GM21360 (cell line): ENCODE measurements at regions not wholly inside any gene's neighbourhood (a gene's known extent, or its start where the extent isn't known, plus 50 kb on each side); places are given as distances from the start of the nearest gene placed in this dataset.

Source experiments
- ATAC-seq: cut with Tn5 transposase; IDR thresholded peaks from one replicate; pipeline ENCODE4 v1.9.1; 2021; ENCODE audit warnings: mild to moderate bottlenecking, moderate library complexity; ENCODE audit not compliant: unreplicated experiment

- ATAC-seq = peak; percentile 92
Measured at GRCh38 chr4:129532573-129532972, 436.6 kb downstream of the C4orf33 start.

DNA sequence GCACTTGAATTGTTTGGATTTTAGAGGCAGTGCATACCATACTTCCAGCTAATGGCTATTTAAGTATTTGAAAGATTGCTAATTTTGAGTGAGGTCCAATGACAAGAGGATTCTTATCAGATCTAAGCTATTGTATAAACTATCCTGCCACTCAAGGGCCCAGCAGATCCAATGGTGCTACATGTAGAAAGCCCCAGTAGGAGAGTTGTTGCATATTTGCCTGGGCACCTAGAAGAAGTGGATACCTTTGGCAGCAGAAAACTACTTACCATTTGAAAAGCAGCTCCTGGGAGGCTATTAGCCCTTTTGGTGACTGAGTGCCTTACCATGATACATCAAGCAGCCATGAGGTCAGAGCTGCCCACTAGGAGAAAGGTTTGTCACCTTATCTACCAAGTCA is 447.3 kb downstream of the C4orf33 start:
- ATAC-seq = no peak

GRCh38 chr4:129545599-129546278 is 449.8 kb downstream of the C4orf33 start:
- no peak for ATAC-seq

DNA sequence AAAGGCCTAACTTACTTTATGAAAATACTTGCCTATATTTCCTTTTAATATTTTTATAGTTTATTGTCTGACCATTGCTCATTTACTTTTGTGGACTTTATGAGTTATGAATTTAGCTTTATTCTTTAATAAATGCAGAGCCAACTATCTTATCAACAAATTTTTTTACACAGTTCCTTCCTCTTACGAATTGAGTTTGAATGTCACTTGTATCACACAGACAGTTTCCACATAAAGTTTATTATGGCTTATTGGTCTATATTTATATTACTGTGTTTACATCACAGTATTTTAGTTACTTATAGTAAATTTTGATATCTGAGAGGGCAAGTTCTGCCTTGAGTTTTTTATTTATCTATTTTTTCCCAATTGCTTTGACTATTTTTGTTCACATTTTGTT is 450.6 kb downstream of the C4orf33 start:
- ATAC-seq = no peak

GRCh38 chr4:129550281-129550785 is 454.4 kb downstream of the C4orf33 start:
- ATAC-seq = no peak

DNA sequence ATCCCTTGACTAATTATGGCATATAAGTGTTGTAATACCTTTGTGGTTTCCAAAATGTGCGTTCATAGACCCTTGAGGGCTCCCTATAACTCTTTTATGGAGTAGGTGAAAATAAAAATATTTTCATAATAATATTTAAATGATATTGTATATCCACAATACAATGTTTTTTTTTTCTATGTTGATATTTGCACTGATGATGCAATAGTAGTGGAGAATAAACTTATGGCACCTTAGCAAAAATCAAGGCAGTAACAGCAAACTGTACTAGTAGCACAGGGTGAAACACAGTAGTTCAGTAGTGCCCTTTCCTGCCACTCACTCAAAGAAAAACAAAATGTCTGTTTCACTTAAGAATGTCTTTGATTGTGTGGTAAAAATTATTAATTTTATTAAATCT is 465.3 kb downstream of the C4orf33 start:
- no peak for ATAC-seq

DNA sequence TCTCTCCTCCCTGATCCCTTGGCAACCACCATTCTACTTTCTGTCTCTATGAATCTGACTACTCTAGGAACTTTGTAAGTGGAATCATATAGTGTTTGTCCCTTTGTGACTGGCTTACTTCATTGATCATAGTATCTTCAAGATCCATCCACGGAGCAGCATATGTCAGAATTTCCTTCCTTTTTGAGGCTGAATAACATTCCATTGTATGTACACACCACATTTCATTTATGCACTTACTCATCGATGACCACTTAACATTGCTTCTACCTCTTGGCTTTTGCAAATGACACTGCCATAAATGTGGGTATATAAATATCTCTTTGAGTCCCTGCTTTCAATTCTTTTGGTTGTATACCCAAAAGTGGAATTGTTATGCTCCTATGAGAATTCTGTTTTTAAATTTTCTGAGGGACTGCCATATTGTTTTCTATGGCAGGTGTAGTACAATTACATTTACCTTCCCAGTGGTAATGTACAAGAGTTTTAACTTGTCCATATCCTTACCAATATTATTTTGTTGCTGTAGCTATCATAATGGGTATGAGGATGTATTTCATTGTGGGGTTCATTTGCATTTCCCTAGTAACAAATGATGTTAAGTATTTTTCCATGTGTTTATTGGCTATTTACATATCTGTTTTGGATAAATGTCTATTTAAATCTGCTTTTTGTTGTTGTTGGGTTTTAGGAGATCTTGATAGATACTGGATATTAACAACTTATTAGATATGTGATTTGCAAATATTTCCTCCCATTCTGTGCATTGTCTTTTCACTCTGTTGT is 466.1 kb downstream of the C4orf33 start:
- no peak for ATAC-seq

DNA sequence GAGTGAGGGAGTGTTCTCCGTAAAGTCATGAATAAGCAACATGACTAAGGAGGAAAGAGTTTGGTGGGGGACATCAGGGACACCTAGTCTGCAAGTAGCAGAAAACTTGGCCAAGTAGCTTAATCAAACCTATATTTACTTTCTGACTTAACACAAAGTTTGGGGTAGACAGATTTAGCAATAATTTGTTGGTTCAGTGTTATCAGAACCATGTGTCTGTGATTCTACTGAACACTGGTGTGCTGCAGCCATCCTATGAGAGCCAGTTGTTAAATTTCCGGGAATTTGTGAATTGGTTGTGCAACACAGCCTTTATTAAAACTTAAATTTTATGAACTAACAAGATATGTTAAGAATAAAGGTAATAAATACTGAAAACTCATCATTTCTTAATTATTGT is 469.3 kb downstream of the C4orf33 start:
- ATAC-seq = no peak

- no peak for ATAC-seq
Measured at GRCh38 chr4:129570326-129570725, 474.4 kb downstream of the C4orf33 start.

DNA sequence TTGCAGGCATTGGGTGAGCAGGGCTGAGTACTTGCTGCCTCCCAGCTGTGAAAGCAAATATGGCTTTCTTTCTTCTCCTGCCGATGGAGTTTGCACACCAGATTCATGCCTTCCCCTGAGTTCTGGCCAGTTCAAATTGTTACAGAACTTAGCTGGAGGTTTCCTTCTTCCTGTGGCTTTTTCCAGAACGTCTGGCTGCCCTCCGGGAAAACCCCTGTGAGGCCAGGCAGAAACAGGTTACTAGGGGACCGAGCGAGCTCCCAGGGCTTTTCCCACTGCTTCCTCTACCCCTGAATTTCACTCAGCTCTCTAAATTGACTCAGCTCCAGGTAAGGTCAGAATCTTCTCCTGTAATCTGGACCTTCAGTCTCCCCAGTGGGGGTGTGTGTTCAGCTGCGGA is 482.4 kb downstream of the C4orf33 start:
- ATAC-seq = no peak

DNA sequence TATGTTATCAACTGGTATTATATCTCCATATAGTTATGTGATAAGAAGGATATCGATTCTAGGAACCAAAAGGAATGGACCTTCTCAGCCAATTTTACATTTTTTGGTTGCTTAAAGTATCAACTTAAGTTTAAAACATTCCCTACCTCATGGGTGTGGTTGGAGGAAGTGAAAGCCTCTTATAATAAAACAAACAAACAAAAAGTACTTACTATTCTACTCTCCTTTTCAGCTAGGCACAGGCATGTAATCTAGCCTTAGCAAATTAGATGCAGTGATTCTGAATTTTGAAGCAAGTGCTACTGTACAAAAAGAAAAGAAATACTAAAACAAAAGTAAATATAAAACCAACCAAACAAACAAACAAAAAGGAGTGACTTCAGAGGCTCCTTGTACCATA is 485.4 kb downstream of the C4orf33 start:
- ATAC-seq = no peak

DNA sequence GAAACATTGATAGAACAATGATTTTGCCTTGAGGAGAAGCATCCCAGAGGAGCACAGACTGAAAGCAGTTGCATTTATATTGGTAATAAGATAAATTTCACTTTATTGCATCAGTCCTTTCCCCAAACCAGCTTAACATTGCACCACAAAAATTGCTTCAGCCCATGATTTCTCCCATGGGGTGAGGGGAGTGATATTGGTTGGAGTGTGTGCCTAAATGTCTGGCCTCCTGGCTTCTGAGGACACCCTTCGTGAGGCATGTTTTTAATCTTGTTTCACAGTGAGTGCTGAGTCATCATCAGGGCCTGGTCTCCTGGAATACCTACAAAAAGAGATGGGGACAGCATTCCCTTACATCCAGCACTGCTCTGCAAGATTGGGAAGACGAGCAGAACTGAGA is 487.9 kb downstream of the C4orf33 start:
- ATAC-seq = no peak

GRCh38 chr4:129598582-129598981 is 502.6 kb downstream of the C4orf33 start:
- ATAC-seq = no peak

DNA sequence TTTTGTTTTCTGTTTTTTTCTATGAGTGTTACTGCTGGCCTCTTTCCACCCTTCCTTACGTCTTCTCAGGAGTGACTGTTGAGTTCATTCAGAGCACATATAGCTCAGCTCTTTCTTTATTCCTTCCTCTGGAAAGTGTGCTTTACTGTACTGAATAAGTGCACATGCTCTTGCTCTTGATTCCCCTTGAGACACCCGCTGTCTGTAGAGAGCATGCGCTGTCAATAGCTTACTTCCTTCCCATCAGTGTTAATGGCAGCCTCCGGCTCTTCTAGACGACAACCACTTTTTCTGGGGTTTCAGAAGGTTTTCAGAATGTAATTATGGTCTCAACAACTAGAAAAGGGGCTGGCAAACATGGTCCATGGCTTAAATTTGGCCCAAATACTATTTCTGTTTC is 504.9 kb downstream of the C4orf33 start:
- no peak for ATAC-seq

GRCh38 chr4:129602447-129602846 is 506.5 kb downstream of the C4orf33 start:
- no peak for ATAC-seq

GRCh38 chr4:129603241-129603931 is 507.4 kb downstream of the C4orf33 start:
- ATAC-seq = no peak

DNA sequence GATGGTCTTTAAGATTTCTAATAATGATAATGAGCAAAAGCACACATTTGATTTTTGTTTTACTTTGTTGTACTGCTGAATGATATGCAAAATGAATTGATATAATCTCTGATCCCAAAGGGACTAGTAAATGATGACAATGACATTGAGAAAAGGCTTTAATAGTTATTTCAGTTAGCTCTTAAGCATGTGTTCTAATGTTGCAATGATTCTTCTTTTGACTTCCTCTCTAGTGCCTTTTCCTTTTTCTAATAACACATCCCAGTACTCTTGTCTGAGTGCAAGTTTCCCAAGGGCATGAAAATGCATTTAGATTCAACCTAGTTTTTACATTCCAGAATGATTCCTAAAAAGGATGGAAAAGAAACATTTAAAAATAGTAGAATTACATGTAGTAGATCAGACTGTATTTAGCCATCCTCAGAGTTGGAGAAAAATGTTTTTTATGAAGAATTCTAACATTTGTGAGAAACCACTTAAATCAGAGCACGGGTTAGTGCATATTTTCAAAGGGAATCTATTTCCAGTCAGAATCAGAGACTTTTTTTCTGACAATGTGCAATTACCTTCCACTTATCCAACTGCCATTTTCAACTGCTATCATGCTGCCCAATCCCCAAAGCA is 508.8 kb downstream of the C4orf33 start:
- ATAC-seq = no peak

DNA sequence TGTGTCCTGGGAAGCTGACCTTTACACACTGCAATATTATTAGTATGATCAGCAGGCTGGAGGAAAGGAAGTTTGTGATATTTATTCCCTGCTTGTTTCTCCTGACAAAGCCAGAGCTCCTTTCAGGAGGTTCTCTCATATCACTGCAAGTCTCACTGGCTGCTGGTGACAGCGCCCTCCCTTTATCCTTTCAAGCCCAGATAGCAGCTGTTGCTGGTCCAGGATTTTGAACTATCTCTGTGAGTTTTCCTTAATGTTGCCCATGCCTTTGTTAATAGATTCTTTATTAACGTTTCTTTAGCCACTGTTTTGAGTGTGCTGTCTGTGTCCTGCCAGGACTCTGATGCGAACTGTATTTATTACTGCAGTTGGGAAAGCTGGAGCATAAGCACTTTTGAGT is 518.7 kb downstream of the C4orf33 start:
- no peak for ATAC-seq

DNA sequence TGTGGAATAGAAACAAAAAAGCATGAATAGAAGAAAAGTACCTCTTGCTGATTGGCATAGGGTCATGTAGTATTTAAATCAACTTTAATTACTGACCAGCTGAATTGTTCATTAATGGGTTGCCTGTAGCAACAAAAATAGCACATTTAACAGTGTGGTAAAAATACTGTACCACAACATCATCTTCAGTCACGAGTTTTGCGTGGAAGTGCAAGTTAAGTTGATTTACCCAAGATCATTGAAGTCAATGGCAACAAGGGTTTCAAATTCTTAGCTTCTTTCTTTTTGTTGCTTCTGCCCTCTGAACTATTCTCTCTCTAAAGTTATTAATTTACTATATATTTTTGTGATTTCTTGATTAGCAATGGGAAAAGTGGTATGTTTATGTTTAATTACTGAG is 526.6 kb downstream of the C4orf33 start:
- ATAC-seq = no peak

DNA sequence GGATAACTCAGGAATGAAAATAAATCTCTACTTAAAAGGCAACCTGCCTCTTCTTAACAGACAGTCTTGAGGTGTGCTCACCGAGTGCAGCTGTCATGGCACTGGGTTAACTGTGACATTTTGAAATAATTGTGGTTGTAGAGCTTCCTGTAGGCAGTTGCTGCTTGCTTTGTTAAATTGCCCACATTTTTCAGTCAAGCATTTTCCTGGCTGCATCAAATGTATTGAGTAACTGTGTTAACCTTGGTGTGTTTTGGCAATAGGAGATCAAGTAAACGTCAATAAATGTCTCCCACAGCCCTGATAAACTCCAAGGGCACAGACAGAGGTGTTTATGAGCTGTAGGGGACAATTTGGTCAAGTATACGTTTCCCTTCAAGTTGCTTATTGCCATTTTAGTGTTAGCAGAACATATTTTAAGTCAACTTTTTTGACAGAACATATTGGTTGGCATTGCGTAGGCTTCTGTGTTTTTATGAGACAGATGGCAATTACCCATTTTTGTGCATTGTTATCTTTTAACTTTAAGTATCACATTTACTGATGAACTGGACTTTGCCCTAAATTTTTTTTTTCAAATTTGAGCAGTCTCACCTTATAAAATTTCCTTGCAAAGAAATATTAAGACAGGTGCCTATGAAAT is 527.4 kb downstream of the C4orf33 start:
- no peak for ATAC-seq

- peak; percentile 83 for ATAC-seq
Measured at GRCh38 chr4:129641179-129641578, 545.2 kb downstream of the C4orf33 start.
